NB4 (cell line): ENCODE measurements at regions not wholly inside any gene's neighbourhood (a gene's known extent, or its start where the extent isn't known, plus 50 kb on each side); places are given as distances from the start of the nearest gene placed in this dataset.

Experiments used
- CTCF ChIP-seq: IDR thresholded peaks from one replicate; pipeline ENCODE4 v1.5.1; 2012; ENCODE audit warnings: low read depth, low read length
- MAX ChIP-seq: IDR thresholded peaks from 2 replicates; pipeline ENCODE4 v1.6.1; 2011; ENCODE audit warnings: low read depth, low read length
- MYC ChIP-seq: IDR thresholded peaks from 2 replicates; pipeline ENCODE4 v1.6.1; 2011; ENCODE audit warnings: low read depth, low read length
- POLR2A ChIP-seq: IDR thresholded peaks from 2 replicates; pipeline ENCODE4 v1.6.1; 2011; ENCODE audit warnings: mild to moderate bottlenecking; ENCODE audit not compliant: insufficient read length; ENCODE audit errors: extremely low read depth

GRCh38 chr9:30020161-30020560, 2364.3 kb upstream of the ACO1 start:
- TF ChIP-seq CTCF (no peak), POLR2A (no peak), MAX (no peak), MYC (no peak)
